GM21825 (cell line): ENCODE measurements at regions not wholly inside any gene's neighbourhood (a gene's known extent, or its start where the extent isn't known, plus 50 kb on each side); places are given as distances from the start of the nearest gene placed in this dataset.

ENCODE experiments used
- ATAC-seq: cut with Tn5 transposase; IDR thresholded peaks from one replicate; pipeline ENCODE4 v1.9.1; 2021; ENCODE audit warnings: mild to moderate bottlenecking, moderate library complexity; ENCODE audit not compliant: unreplicated experiment

DNA sequence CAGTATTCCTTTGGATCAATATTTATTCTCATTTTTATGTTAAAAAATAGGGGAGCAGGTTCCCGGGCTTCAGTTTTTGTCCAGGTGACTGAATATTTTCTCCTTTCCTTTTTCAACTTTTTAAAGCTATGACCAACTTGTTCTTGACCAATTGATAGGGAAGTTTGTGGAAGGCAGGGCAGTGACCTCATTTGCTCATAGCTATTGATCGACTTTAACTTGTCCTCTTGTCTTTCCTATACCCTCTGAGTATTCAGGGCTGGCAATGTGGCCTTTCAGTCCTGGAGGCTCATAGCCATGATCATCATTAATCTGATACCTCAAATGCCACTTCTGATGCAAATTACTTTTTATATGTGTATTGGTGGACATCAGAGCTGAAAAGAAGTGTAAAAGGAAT is 448.8 kb downstream of the KIF16B start:
- ATAC-seq, result no peak

GRCh38 chr20:16123623-16124022 is 449.6 kb downstream of the KIF16B start:
- ATAC-seq, result no peak

DNA sequence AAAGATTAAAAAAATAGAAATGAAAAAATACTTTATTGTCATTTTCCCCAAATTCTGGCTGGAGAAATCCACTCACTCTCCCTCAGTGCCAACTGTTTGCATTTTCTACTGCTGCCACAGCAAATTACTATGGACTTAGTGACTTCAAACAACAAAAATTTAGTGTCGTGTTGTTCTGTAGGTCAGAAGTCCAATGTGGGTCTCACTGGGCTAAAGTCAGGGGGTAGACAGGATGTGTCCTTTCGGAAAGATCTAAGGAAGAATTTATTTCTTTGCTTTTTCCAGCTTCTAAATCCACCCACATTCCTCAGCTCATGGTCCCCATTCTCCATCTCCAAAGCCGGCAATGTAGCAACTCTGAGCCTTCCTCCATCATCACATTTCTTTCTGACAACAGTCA is 453.3 kb downstream of the KIF16B start:
- no peak for ATAC-seq

GRCh38 chr20:16115911-16116552 is 457.2 kb downstream of the KIF16B start:
- ATAC-seq, result no peak

- no peak for ATAC-seq
These were observed 459.5 kb downstream of the KIF16B start for GRCh38 chr20:16113736-16114135.

DNA sequence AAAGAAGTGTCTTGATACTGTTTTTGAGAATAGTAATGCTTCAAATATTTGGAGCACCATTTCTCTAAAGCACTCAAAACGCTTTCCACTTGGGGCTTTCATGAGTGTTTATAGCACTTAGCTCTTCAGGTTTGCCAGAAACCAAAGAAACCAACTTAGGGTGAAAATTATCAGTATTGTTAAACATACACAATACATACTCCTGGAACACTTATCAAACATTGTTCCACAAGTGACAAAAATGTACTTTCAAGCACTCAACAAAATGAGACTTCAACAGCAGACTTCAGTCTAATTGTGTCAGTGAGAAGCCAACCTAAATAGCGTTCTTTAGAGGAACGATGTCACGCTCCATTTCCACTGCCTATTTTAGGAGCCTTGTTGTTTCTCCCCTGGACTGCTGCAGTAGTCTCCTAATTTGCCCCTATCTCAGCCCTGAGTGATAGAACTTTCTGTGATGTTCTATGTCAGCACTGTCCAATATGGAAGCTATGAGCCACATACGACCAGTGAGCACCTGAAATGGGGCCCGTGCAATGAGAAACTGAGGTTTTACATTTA is 461.3 kb downstream of the KIF16B start:
- no peak for ATAC-seq

DNA sequence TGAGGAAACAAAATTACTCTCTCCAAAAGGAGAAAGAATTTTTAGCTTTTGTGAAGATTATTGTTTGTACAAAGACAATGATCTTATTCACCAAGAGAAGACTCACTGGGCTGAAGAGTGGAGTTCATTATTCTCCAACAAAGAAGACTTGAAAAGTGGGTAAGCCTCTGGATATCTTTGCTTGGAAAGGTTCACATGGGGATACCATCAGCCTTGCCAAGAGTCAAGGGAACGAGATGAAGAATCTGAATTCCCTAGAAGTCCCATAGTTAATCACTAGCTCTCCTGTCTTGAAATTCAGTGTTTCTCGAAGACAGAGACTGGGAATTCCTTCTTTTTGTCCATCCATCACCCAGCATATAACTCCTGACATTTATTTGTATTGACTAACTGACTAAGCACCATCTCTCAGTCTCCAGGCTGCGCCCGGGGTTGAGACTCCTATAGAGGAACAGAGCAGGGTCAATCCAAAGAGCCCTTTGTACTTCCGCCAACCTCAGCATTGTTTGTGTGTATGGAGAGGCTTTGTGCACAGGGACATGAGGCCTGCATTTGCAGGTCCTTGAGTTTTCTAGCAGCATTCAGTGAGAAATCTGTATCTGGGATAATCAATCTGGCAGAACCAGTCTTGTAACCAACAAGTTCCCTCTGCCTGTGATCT is 461.9 kb downstream of the KIF16B start:
- ATAC-seq, result no peak

- no peak for ATAC-seq
These were observed 465.9 kb downstream of the KIF16B start for GRCh38 chr20:16107172-16107870.

DNA sequence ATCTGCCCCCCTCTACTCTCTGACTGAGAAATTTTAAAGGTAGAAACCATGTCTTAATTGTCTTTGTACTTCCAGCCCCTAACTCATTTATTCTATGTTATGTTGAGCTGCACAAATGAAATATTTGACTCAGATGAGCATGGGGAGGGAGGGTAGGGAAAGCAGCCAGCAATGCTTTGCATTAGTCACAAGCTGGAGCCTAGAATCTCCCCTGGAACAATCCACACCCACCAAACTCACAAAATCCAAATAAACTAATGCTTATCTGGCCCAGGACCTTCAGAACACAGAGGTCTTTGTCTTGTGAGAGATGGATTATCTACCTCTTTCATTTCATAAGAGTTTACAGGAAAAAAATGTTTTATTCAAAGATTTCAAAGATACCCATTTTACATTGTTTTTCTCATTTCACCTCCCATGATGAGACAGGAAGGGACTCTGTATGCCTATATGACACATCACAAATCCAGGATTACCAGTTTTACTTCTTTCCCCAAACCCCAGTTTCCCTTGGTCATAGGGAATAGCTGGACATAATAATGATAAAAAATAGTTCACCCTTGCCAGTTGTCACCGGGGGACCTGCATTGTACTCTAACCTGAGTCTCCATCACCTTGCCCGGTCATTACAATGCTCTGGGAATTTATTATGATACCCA is 466.9 kb downstream of the KIF16B start:
- ATAC-seq, result no peak

- ATAC-seq, result no peak
These were observed 468.5 kb downstream of the KIF16B start for GRCh38 chr20:16104783-16105182.
